KBM-7 (cell line): ENCODE measurements at regions not wholly inside any gene's neighbourhood (a gene's known extent, or its start where the extent isn't known, plus 50 kb on each side); places are given as distances from the start of the nearest gene placed in this dataset.
A peak's percentile ranks its signal among the peaks of the same experiment; 100 is the strongest.

Experiments
- DNase-seq: peaks from one replicate; pipeline ENCODE4 v3.0.0-alpha.2; 2015
- in situ Hi-C: fragments of 300-500 bp; cut with MboI; formaldehyde crosslinking; loops from 2 replicates; pipeline ENCODE4 v1.14.3; 2020; ENCODE audit warnings: low sequenced_read_pairs, low pct_unique_long_range_greater_than_20kb, mixed read lengths

DNA sequence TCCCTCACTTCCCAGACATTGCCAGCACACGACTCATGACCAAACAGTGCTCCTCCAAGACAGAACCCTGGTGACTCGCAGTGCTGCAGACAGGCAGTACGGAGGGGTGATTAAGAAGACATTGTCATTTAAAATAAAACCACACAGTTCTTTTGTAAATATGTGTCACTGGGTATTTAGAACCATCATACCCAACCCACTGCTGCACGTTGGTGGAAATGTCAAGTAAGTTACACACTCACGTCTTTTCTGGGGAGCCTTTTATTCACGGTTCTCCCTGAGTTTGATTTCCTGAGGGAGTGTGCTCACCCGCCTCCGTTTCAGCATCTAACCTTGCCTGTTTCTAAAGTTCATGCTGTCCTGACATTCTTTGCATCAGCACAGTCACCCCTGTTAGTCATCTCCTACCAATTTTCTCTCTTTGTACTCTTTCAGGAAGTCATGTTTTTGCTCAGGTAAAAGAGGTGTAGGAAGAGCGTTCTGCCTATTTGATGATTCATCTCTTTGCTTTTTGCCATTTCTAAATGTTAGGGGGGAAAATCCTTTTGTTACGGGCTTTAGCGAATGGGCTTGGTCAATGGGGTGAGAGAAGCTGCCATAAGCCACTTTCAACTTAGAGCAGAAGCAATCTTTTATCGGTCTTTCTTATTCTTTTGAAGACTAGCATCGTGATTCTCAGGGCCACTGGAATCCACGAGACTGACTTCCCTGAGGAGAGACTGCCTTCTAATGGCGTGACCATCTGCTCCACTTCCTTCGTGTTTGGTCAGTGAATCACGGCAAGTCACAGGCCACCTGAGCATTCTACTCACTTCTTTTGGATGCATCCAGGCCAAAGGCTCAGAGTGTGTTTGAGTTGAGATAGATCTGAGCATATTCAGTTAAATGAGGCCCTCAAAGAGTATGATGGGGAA, 512.8 kb upstream of the JARID2 start:
- in situ Hi-C loops: no loop called here
- DNase-seq: no peak

DNA sequence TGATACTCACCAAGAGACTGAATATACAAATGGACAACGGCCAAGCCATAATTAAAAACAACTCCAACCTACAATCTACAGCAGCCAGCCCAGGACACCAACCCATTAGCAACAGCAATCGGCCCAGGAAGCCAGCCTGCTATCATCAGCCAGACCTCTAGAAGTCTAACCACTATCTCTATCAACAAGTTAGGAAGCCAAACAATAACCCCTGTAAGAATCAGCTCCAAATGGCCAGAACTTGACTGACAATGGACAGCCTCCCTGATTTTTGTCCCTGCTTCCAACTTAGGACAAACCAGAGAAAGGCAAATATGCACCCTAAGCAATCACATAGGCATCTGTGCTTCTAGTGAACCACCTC, 511.8 kb upstream of the JARID2 start:
- in situ Hi-C loops: no loop called here
- DNase-seq: no peak

DNA sequence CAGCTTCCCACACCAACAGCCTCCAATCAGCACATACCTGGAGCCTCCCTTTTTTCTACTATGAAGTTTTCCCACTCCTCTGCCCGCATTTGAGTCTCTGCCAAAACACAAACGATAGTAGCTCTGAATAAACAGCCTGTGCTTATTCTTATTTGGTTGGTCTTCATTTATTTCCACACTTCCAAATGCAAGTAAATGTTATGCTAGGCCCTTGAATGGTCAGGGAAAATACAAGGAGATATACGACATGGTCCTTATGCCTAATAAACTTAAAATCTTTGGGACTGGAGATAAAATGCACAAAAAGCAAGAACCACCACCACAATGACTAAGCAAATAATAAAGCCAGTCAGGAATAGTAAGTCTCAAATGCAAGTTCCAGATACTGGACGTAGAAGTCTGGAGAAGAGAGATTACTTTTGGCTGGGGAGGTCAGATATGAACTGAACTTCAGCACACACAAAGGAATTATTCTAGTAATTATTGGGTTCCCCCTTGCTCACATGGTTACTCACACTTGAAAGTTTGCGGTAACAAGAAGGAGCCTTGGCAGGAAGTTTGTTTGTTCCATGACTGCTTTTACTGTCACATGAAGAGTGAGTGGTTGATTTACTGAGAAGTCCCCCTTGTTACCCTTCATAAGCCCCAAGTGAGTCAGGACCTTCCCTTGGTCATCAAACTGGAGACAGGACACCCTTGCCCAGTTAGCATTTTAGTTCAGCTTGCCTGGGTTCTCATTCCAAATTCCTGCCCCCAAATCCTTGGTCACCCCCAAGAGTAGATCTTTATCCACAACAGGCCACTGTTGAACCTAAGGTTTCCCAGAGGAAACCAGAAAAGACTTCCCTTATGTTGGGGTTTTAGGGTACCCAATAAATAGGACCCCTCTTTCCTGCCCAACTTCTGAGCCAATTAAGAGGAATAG, 511.2 kb upstream of the JARID2 start:
- DNase-seq: peak; percentile 71
- in situ Hi-C loops: no loop called here

DNA sequence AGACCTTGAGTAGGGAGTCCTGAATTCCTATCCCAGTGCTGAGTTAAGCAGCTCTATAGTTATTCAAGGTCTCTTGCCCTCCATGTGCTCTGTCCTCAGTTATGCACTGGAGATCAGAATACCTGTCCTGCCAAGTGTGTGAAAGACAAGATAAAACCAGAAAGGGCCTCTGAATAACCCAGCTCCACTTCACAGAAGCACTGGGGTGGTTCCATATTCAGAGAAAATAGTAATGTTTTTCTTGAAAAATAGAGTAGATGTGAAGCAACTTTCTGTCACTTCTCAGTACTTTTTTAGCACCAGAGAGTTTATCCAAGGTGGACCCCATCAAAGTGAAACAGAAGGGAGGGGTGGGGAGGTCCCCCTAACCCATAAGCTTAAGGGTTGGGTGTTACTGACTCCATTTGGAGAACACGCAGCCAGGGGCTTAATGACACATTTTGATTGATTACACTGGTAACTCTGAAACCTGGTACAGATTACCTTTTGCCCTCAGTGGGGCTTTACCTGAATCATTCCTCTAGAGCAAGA, 509.8 kb upstream of the JARID2 start:
- in situ Hi-C loops: no loop called here
- DNase-seq: no peak

DNA sequence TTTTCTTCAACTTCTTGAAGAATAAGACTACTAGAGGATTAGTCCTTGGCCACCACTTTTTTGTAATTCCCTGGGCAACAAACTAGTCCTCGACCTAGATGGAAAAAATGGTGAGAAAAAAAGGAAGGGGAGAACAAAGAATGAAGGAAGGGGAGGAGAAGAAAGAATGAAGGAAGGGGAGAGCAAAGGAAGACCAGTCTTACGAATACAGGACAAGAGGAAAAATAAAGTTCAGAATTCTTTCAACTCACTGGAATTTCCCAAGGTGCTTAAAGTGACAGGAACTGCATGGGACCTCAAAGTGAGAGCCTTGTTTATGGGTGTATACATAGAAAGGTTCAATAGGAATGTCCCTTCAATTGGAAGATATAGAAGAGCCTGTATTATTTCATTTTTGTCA, 509.3 kb upstream of the JARID2 start:
- no peak for DNase-seq
- in situ Hi-C loops: no loop called here

DNA sequence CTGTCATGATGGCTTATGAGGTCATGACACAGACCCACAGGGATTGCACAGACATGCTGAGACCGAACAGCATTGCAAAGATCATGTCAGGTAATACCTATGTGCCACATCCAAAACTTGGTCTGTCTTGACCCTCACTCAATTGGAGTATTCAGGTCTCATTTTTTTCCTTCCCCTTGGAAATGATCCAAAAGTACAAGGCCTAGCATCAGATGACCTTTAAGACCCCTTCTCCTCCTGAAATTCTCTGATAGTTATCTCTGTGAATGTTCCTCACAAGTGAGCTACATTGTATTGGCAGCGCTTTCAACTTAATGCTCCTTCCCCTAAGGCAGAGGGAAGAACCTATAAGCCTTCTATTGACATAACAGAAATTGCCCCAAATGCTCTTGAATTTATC, 507.4 kb upstream of the JARID2 start:
- in situ Hi-C loops: no loop called here
- no peak for DNase-seq

DNA sequence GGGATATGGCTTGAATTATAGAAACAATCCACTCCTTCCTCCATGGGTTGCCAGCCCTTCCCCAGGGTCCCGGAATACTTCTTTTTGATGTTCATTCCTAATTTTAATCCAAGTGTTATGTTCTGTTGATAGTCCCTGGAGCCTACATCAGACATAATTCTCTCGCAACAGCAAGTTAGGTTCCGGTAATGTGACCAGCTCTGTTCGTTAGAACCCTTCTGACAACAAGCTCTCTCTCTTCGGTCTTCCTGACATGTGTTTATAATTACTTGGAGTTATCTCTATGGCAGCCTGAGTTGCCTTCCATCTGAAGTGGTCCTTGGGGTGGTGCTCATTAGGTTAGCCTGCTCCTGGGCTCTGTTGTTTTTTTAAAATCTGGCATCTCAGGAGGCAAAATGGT, 506.9 kb upstream of the JARID2 start:
- peak; percentile 51 for DNase-seq
- in situ Hi-C loops: no loop called here

DNA sequence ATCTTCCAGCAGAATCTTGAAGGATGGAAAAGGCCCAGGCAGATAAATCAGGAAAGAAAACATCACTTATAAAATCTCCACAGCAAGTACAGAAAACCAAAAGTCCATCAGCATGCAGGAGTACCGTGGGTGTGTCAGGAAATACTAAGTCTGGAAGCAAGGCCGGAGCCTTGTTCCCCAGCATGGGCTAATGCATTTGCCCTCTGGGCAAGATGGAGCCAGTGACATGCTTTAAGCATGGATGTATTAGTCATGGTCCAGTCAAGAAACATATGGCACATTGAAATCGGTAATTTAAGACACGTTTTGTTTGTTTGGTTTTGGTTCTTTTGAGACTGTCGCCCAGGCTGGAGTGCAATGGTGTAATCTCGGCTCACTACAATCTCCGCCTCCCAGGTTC, 506.0 kb upstream of the JARID2 start:
- in situ Hi-C loops: no loop called here
- DNase-seq: no peak

DNA sequence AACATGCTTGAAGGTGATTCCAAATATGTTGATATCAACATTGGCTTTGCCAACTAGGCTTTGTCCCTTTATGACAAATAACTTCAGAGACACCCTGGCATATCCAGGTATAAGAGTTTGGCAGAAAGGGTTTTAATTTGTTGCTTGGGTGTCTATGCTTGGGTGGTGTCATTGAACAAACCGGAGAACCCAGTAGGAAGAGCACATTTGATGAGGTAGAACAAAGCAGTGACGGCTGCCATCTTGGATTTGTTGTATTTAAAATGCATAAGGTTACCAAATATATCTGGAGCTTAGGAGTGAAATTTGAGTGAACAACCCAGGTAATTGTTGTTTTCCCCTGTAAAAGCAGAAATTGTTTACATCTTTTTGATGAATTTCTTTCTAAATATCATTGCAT, 503.7 kb upstream of the JARID2 start:
- in situ Hi-C loops: no loop called here

DNA sequence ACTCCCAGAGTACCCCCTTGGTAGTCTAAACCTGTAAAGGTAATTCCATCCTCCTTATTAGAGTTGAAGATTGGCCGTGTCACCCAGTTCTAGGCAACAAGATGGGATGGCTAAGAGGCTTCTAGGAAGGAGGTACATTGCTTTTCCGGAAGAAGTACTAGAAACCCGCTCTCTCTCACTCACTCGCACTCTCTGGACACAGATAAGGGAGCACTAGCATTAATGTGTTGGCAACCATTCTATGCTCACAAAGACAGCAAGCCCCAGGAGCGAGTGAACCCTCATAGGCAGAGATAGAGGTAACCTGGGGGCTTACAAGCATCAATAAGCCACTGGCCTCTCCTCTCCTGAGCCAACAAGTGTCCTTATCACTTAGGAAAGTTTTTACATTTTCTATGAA, 503.2 kb upstream of the JARID2 start:
- in situ Hi-C loops: no loop called here
- no peak for DNase-seq

More for the DNA sequence above, 503.7 kb upstream of the JARID2 start:
- DNase-seq: no peak

DNA sequence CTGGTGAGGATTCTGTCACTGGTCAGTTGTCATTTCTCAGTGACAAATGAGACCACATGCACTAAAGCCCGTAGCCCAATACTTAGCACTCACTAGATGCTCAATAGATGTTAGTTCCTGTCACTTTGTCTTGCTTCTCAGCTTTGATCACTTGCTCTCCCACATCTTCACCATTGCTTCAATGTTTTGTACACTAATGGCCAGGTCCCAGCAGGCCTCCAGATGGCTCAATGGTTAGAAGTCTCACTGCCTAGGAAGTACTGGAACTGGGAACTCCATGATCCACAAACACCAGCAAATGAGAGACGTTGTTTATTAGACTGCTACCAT, 502.8 kb upstream of the JARID2 start:
- no peak for DNase-seq
- in situ Hi-C loops: no loop called here

DNA sequence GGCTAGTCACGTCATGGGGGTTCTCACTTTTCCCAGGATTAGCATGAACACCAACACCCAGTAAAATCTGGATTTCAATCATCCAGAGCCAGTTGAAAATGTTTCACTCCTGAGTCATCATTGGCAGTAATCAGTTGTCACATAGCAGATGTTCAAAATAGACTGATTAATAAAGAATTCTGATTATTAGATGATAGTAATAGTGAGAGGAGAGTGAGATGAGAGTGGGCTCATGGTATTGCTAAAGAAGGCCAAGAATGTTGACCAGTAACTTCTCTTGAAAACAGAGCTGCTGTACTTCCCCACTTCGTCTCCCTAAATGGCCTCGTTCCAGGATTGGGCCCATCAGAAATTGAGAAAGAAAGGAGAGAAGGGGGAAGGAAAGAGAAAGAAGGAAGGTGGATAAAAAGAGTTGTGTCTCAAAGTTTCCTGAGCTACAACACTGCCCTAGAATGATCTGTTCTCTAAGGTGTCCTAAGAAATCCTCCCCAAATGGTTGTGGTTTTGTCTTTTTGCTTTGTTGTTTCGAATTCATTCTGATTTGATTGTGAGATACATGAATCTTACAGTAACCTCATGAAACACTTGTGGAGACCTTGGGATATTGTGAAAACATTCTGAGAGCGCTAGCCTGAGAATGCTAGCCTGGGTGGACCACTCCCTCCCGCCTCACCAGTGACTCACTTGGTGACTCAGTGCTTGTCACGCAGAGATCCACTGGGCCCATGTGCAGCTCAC, 502.2 kb upstream of the JARID2 start:
- in situ Hi-C loops: no loop called here
- DNase-seq: no peak

DNA sequence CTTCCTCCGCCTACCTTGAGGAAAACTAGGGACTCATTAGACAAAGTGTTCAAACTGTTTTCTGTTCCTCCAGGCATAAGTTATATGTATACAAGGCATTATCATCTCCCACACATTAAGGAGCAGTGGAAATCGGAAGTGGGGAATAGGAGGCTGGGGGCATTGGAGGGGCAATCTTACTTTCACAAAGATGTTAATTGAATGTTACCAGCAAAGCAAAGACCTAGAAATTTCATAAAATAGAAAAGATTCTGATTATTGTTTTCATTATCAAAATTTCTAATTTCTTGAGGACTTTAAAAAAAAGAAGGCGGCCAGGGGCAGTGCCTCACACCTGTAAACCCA, 501.7 kb upstream of the JARID2 start:
- no peak for DNase-seq
- in situ Hi-C loops: no loop called here

DNA sequence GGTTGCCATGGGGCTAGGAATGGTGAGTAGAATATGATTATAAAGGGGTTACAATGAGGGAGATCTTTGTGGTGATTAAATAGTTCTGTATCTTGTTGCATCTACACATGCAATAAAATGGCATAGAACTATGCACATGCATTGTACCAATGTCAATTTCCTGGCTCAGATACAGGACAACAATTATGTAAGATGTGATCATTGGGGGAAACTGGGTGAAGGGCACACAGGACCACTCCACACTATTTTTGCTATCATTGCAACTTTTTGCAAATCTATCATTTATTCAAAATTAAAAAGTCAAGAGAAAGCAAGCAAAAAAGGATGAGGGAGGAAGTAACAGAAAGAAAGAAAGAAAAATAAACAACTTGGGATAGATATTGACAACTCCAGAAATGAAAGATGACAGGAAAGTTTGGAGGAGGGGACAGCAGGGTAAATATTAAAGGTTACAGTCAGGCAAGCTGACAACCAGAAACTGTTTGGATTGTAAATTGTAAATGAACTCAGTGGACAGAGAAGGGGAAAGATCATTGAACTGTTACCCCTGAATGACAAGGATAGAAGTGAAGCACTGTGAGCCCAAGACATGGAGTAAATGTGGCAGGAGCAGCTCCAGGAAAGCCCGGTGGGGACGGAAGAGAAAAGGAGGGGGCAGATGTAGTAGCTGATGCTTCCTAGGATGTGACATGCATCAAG, 499.6 kb upstream of the JARID2 start:
- in situ Hi-C loops: no loop called here
- DNase-seq: no peak

DNA sequence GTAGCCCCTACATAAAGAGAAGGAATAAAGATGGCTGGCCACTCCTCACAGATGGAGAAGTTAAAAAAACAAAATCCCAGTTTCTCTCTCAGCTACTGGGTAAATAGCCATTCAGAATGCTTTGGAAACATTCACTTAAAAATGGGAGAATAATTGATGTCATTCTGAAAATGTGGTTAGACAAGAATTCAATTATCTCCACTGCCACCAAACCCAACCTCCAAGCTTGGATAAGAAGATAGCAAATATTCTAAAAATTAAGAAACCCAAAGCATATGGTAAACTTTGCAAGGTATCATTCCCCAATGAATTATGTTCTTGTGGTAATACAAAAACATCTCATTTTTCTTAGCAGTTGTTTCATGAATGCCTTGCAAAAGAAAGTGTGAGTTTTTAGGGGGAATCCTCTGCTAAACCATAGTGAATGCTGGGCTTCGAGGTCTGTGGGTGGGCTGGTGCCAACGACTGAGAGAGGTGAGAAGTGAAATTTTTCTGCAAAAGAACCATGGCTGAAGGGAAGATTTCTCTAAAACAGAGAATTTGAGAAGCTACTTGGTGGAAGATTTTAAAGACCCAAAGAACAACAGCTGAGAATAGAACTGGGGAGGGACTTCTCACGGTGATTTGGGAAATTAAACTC, 497.9 kb upstream of the JARID2 start:
- in situ Hi-C loops: no loop called here
- DNase-seq: no peak

DNA sequence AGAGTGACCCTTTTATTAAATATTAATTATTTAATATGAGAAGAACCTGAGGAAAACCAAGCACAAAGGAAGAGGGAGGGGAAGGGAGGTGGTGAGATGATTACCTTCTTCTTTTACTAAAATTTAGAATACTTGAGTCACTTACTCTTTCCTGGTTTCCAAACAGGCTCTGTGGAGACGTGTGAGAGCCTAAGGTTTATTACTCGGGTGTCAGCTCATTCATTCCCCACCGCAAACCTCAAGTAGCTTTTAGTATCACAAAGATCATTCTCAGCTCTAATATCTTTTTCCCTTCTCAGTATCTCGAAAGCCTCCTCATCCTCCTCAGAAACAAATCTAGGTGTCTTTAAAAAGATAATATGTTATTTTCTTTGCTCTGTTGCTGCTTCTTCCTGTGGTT, 497.2 kb upstream of the JARID2 start:
- no peak for DNase-seq
- in situ Hi-C loops: no loop called here

DNA sequence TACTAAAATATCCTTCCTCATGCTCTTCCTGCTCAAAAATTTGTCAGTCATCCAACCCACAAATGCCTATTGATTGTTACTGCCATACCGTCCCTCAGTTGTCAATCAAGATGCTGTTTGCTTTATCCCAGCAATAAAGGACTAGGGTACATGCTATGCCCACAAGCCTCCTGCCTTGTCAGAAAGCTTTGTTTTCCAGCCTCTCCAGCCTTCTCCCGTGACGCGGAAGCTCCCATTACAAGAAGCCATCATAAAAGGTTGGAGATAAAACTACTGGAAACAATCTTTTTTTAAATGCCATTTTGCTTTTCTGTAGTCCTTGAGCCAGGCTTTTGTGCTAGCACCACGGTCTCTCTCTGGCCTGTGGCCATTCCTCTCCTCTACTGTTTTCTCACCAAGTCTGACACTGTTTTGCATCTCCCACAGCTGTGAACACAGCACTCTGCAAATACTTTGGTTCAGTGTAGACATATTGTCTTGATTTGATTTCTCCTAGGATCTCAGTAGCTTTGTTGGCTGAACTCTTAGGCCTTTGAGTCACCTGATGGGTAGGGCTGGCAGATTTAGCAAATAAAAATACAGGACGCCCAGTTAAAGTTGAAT, 495.7 kb upstream of the JARID2 start:
- in situ Hi-C loops: no loop called here
- DNase-seq: no peak

DNA sequence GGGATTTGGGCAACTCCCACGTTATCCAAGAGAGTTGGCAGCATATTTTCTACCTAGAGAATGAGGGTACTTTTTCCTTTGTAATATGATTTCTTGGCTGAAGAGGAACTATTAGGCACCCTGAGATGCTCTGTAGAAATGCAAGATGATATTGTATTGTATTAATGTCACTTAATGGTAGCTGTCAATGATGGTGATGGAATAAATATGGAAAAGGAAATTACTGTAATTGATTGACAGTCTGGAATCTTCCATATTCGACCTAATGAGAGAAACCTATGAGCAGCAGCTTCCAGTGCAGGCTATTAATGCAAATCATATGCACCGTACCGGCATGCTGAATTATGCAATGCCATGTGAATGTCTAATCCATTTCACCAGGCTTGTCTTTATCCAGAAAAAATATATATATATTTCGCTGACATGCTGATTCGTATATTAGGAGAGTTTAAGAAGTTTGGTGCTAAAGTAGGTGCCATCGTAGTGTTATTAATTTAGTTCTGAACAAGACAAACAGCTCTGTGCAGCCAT, 494.2 kb upstream of the JARID2 start:
- DNase-seq: no peak
- in situ Hi-C loops: no loop called here
